ENCODE measurements at regions not wholly inside any gene's neighbourhood (a gene's known extent, or its start where the extent isn't known, plus 50 kb on each side); places are given as distances from the start of the nearest gene placed in this dataset.

- no peak overlapping the region for H3K4me3 ChIP-seq (ENCODE audit: low read length in 2 of 2)
- peaks cover 0 to 7% of the 10 kb centered on the region in 2 donors for H3K9me3 ChIP-seq (ENCODE audit: control insufficient read depth in 2 of 2, insufficient read depth in 1 of 2, low read length in 1 of 2)
- no peaks in the 10 kb centered on the region for H3K27me3 ChIP-seq (ENCODE audit: control insufficient read depth in 2 of 2, insufficient read depth in 1 of 2, low read length in 1 of 2)
- no peaks in the 10 kb centered on the region for H3K4me1 ChIP-seq (ENCODE audit: control insufficient read depth in 2 of 2, insufficient read depth in 2 of 2, low read length in 2 of 2)
- no peak overlapping the region for H3K27ac ChIP-seq (ENCODE audit: low read depth in 1 of 2, low read length in 1 of 2)
- no peaks in the 10 kb centered on the region for H3K36me3 ChIP-seq (ENCODE audit: control insufficient read depth in 2 of 2, insufficient read depth in 2 of 2, low read length in 1 of 2)
- no peak for DNase-seq (ENCODE audit: low read depth in 6 of 9, low spot score in 9 of 9)
These were observed 97.3 kb upstream of the UST start for GRCh38 chr6:148649454-148649963.

GRCh38 chr6:148650941-148651505 lies 95.8 kb upstream of the UST start:
- Histone ChIP-seq H3K4me3 (ENCODE audit: low read length in 2 of 2) (no peak overlapping the region), H3K27me3 (ENCODE audit: control insufficient read depth in 2 of 2, insufficient read depth in 1 of 2, low read length in 1 of 2) (no peaks in the 10 kb centered on the region), H3K27ac (ENCODE audit: low read depth in 1 of 2, low read length in 1 of 2) (no peak overlapping the region), H3K36me3 (ENCODE audit: control insufficient read depth in 2 of 2, insufficient read depth in 2 of 2, low read length in 1 of 2) (no peaks in the 10 kb centered on the region), H3K9me3 (ENCODE audit: control insufficient read depth in 2 of 2, insufficient read depth in 1 of 2, low read length in 1 of 2) (peaks cover 0 to 7% of the 10 kb centered on the region in 2 donors), H3K4me1 (ENCODE audit: control insufficient read depth in 2 of 2, insufficient read depth in 2 of 2, low read length in 2 of 2) (no peaks in the 10 kb centered on the region)
- no peak for DNase-seq (ENCODE audit: low read depth in 6 of 9, low spot score in 9 of 9)
- 91% methylated on average over 2 of the region's 2 CpGs for WGBS

GRCh38 chr6:148652205-148652604 lies 94.6 kb upstream of the UST start:
- Histone ChIP-seq H3K9me3 (ENCODE audit: control insufficient read depth in 2 of 2, insufficient read depth in 1 of 2, low read length in 1 of 2) (peaks cover 0 to 7% of the 10 kb centered on the region in 2 donors), H3K27me3 (ENCODE audit: control insufficient read depth in 2 of 2, insufficient read depth in 1 of 2, low read length in 1 of 2) (no peaks in the 10 kb centered on the region), H3K36me3 (ENCODE audit: control insufficient read depth in 2 of 2, insufficient read depth in 2 of 2, low read length in 1 of 2) (no peaks in the 10 kb centered on the region), H3K4me1 (ENCODE audit: control insufficient read depth in 2 of 2, insufficient read depth in 2 of 2, low read length in 2 of 2) (no peaks in the 10 kb centered on the region), H3K4me3 (ENCODE audit: low read length in 2 of 2) (no peak overlapping the region), H3K27ac (ENCODE audit: low read depth in 1 of 2, low read length in 1 of 2) (no peak overlapping the region)
- no peak for DNase-seq (ENCODE audit: low read depth in 6 of 9, low spot score in 9 of 9)

GRCh38 chr6:148653138-148653776 lies 93.6 kb upstream of the UST start:
- Histone ChIP-seq H3K4me1 (ENCODE audit: control insufficient read depth in 2 of 2, insufficient read depth in 2 of 2, low read length in 2 of 2) (no peaks in the 10 kb centered on the region), H3K4me3 (ENCODE audit: low read length in 2 of 2) (no peak overlapping the region), H3K36me3 (ENCODE audit: control insufficient read depth in 2 of 2, insufficient read depth in 2 of 2, low read length in 1 of 2) (no peaks in the 10 kb centered on the region), H3K27ac (ENCODE audit: low read depth in 1 of 2, low read length in 1 of 2) (no peak overlapping the region), H3K27me3 (ENCODE audit: control insufficient read depth in 2 of 2, insufficient read depth in 1 of 2, low read length in 1 of 2) (no peaks in the 10 kb centered on the region), H3K9me3 (ENCODE audit: control insufficient read depth in 2 of 2, insufficient read depth in 1 of 2, low read length in 1 of 2) (peaks cover 0 to 7% of the 10 kb centered on the region in 2 donors)
- WGBS = 93% methylated on average over 2 of the region's 2 CpGs
- DNase-seq (ENCODE audit: low read depth in 6 of 9, low spot score in 9 of 9) = no peak

GRCh38 chr6:148657048-148657447 lies 89.8 kb upstream of the UST start:
- 77% methylated on average over 4 of the region's 4 CpGs for WGBS
- Histone ChIP-seq H3K27ac (ENCODE audit: low read depth in 1 of 2, low read length in 1 of 2) (no peak overlapping the region), H3K4me3 (ENCODE audit: low read length in 2 of 2) (no peak overlapping the region), H3K9me3 (ENCODE audit: control insufficient read depth in 2 of 2, insufficient read depth in 1 of 2, low read length in 1 of 2) (peaks cover 0 to 5% of the 10 kb centered on the region in 2 donors), H3K4me1 (ENCODE audit: control insufficient read depth in 2 of 2, insufficient read depth in 2 of 2, low read length in 2 of 2) (no peaks in the 10 kb centered on the region), H3K27me3 (ENCODE audit: control insufficient read depth in 2 of 2, insufficient read depth in 1 of 2, low read length in 1 of 2) (no peaks in the 10 kb centered on the region), H3K36me3 (ENCODE audit: control insufficient read depth in 2 of 2, insufficient read depth in 2 of 2, low read length in 1 of 2) (no peaks in the 10 kb centered on the region)
- DNase-seq (ENCODE audit: low read depth in 6 of 9, low spot score in 9 of 9) = no peak

GRCh38 chr6:148658681-148659430 lies 88.0 kb upstream of the UST start:
- no peaks in the 10 kb centered on the region for H3K36me3 ChIP-seq (ENCODE audit: control insufficient read depth in 2 of 2, insufficient read depth in 2 of 2, low read length in 1 of 2)
- no peak overlapping the region for H3K4me3 ChIP-seq (ENCODE audit: low read length in 2 of 2)
- H3K27ac ChIP-seq (ENCODE audit: low read depth in 1 of 2, low read length in 1 of 2) = no peak overlapping the region
- H3K4me1 ChIP-seq (ENCODE audit: control insufficient read depth in 2 of 2, insufficient read depth in 2 of 2, low read length in 2 of 2) = no peaks in the 10 kb centered on the region
- DNase-seq (ENCODE audit: low read depth in 6 of 9, low spot score in 9 of 9) = no peak
- no peaks in the 10 kb centered on the region for H3K9me3 ChIP-seq (ENCODE audit: control insufficient read depth in 2 of 2, insufficient read depth in 1 of 2, low read length in 1 of 2)
- no peaks in the 10 kb centered on the region for H3K27me3 ChIP-seq (ENCODE audit: control insufficient read depth in 2 of 2, insufficient read depth in 1 of 2, low read length in 1 of 2)
- 94% methylated on average over 2 of the region's 2 CpGs for WGBS

- DNase-seq (ENCODE audit: low read depth in 6 of 9, low spot score in 9 of 9) = no peak
- H3K4me1 ChIP-seq (ENCODE audit: control insufficient read depth in 2 of 2, insufficient read depth in 2 of 2, low read length in 2 of 2) = no peaks in the 10 kb centered on the region
- H3K9me3 ChIP-seq (ENCODE audit: control insufficient read depth in 2 of 2, insufficient read depth in 1 of 2, low read length in 1 of 2) = peaks cover 2 to 16% of the 10 kb centered on the region in 2 donors
- H3K27ac ChIP-seq (ENCODE audit: low read depth in 1 of 2, low read length in 1 of 2) = no peak overlapping the region
- H3K4me3 ChIP-seq (ENCODE audit: low read length in 2 of 2) = no peak overlapping the region
- no peaks in the 10 kb centered on the region for H3K27me3 ChIP-seq (ENCODE audit: control insufficient read depth in 2 of 2, insufficient read depth in 1 of 2, low read length in 1 of 2)
- no peaks in the 10 kb centered on the region for H3K36me3 ChIP-seq (ENCODE audit: control insufficient read depth in 2 of 2, insufficient read depth in 2 of 2, low read length in 1 of 2)
These were observed 79.4 kb upstream of the UST start for GRCh38 chr6:148667395-148667794.

GRCh38 chr6:148671085-148671484 lies 75.7 kb upstream of the UST start:
- peaks cover 2 to 19% of the 10 kb centered on the region in 2 donors for H3K9me3 ChIP-seq (ENCODE audit: control insufficient read depth in 2 of 2, insufficient read depth in 1 of 2, low read length in 1 of 2)
- no peaks in the 10 kb centered on the region for H3K4me1 ChIP-seq (ENCODE audit: control insufficient read depth in 2 of 2, insufficient read depth in 2 of 2, low read length in 2 of 2)
- no peak for DNase-seq (ENCODE audit: low read depth in 6 of 9, low spot score in 9 of 9)
- H3K4me3 ChIP-seq (ENCODE audit: low read length in 2 of 2) = no peak overlapping the region
- no peak overlapping the region for H3K27ac ChIP-seq (ENCODE audit: low read depth in 1 of 2, low read length in 1 of 2)
- H3K36me3 ChIP-seq (ENCODE audit: control insufficient read depth in 2 of 2, insufficient read depth in 2 of 2, low read length in 1 of 2) = no peaks in the 10 kb centered on the region
- H3K27me3 ChIP-seq (ENCODE audit: control insufficient read depth in 2 of 2, insufficient read depth in 1 of 2, low read length in 1 of 2) = no peaks in the 10 kb centered on the region
- WGBS = 94% methylated on average over 8 of the region's 8 CpGs

GRCh38 chr6:148671952-148672351 lies 74.9 kb upstream of the UST start:
- DNase-seq (ENCODE audit: low read depth in 6 of 9, low spot score in 9 of 9) = no peak
- Histone ChIP-seq H3K27me3 (ENCODE audit: control insufficient read depth in 2 of 2, insufficient read depth in 1 of 2, low read length in 1 of 2) (no peaks in the 10 kb centered on the region), H3K27ac (ENCODE audit: low read depth in 1 of 2, low read length in 1 of 2) (no peak overlapping the region), H3K4me3 (ENCODE audit: low read length in 2 of 2) (no peak overlapping the region), H3K36me3 (ENCODE audit: control insufficient read depth in 2 of 2, insufficient read depth in 2 of 2, low read length in 1 of 2) (no peaks in the 10 kb centered on the region), H3K4me1 (ENCODE audit: control insufficient read depth in 2 of 2, insufficient read depth in 2 of 2, low read length in 2 of 2) (no peaks in the 10 kb centered on the region), H3K9me3 (ENCODE audit: control insufficient read depth in 2 of 2, insufficient read depth in 1 of 2, low read length in 1 of 2) (peaks cover 0 to 14% of the 10 kb centered on the region in 2 donors)

Measured in thymus (tissue), 11 donors.